SK-N-SH treated with all-trans-retinoic acid at 6 μM for 48 hours (cell line): ENCODE measurements at regions not wholly inside any gene's neighbourhood (a gene's known extent, or its start where the extent isn't known, plus 50 kb on each side); places are given as distances from the start of the nearest gene placed in this dataset.

ENCODE experiments used
- ARNTL ChIP-seq: fragments of 450-650 bp; formaldehyde crosslinking; IDR thresholded peaks from 2 replicates; pipeline ENCODE4 v1.5.0; 2020; ENCODE audit warnings: low read depth, mild to moderate bottlenecking, moderate library complexity, borderline replicate concordance
- BACH2 ChIP-seq: fragments of 250-450 bp; sonication (Bioruptor Pico); IDR thresholded peaks from 2 replicates; pipeline ENCODE4 v1.9.0; 2021; ENCODE audit warnings: mild to moderate bottlenecking, borderline replicate concordance
- CSDC2 ChIP-seq: fragments of 250-450 bp; sonication (Bioruptor Pico); IDR thresholded peaks from 2 replicates; pipeline ENCODE4 v1.5.0; 2020; ENCODE audit warnings: mild to moderate bottlenecking, moderate library complexity
- ESRRG ChIP-seq: fragments of 250-450 bp; sonication (Bioruptor Pico); IDR thresholded peaks from 2 replicates; pipeline ENCODE4 v1.6.1; 2021; ENCODE audit warnings: mild to moderate bottlenecking
- GLIS3 ChIP-seq: fragments of 250-450 bp; sonication (Bioruptor Pico); IDR thresholded peaks from 2 replicates; pipeline ENCODE4 v1.5.0; 2020; ENCODE audit warnings: mild to moderate bottlenecking, moderate library complexity
- ISL1 ChIP-seq: fragments of 250-450 bp; sonication (Bioruptor Pico); IDR thresholded peaks from 2 replicates; pipeline ENCODE4 v2.1.2; 2022; ENCODE audit warnings: mild to moderate bottlenecking, moderate library complexity
- OSR1 ChIP-seq: fragments of 250-450 bp; sonication (Bioruptor Pico); IDR thresholded peaks from 2 replicates; pipeline ENCODE4 v1.8.0; 2022; ENCODE audit warnings: moderate library complexity, mild to moderate bottlenecking, inconsistent platforms
- RARB ChIP-seq: fragments of 250-450 bp; sonication (Bioruptor Pico); IDR thresholded peaks from 2 replicates; pipeline ENCODE4 v1.8.0; 2021; ENCODE audit warnings: mild to moderate bottlenecking, moderate library complexity
- ZFP3 ChIP-seq: fragments of 250-450 bp; sonication (Bioruptor Pico); IDR thresholded peaks from 2 replicates; pipeline ENCODE4 v1.5.0; 2020; ENCODE audit warnings: mild to moderate bottlenecking, moderate library complexity
- ZFP30 ChIP-seq: fragments of 450-650 bp; formaldehyde crosslinking; IDR thresholded peaks from 2 replicates; pipeline ENCODE4 v1.5.0; 2022; ENCODE audit warnings: mild to moderate bottlenecking, moderate library complexity
- ZNF70 ChIP-seq: fragments of 450-650 bp; formaldehyde crosslinking; IDR thresholded peaks from 2 replicates; pipeline ENCODE4 v1.5.0; 2020; ENCODE audit warnings: mild to moderate bottlenecking, moderate library complexity
- TF ChIP-seq, protein P1 (sequence below): fragments of 250-450 bp; sonication (Bioruptor Pico); IDR thresholded peaks from 2 replicates; pipeline ENCODE4 v1.8.0; 2020; ENCODE audit warnings: mild to moderate bottlenecking, moderate library complexity, borderline replicate concordance
- TF ChIP-seq, protein P2 (sequence below): fragments of 250-450 bp; sonication (Bioruptor Pico); IDR thresholded peaks from 2 replicates; pipeline ENCODE4 v1.5.1; 2020; ENCODE audit warnings: low read depth, mild to moderate bottlenecking, moderate library complexity

DNA sequence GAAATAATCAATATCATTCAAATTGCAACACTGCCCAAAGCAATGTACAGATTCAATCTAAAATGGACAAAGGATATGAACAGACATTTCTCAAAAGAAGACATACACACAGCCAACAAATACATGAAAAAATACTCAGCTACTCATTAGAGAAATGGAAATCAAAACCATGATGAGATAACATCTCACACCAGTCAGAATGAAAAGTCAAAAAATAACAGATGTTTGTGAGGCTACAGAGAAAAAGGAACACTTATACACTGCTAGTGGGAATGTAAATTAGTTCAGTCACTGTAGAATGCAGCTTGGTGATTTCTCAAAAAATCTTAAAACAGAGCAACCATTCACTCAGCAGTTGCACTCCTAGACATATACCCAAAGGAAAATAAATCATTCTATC lies 205.2 kb downstream of the DKK2 start:
- TF ChIP-seq CSDC2 (CRISPR knock-in tag) (no peak), ARNTL (CRISPR knock-in tag) (no peak), ZNF70 (CRISPR knock-in tag) (no peak), ZFP30 (CRISPR knock-in tag) (no peak), RARB (no peak), ZFP3 (no peak), ISL1 (CRISPR knock-in tag) (no peak), GLIS3 (CRISPR knock-in tag) (no peak), BACH2 (CRISPR knock-in tag) (no peak), OSR1 (CRISPR knock-in tag) (no peak), ESRRG (no peak)
- TF ChIP-seq, protein P1, sequence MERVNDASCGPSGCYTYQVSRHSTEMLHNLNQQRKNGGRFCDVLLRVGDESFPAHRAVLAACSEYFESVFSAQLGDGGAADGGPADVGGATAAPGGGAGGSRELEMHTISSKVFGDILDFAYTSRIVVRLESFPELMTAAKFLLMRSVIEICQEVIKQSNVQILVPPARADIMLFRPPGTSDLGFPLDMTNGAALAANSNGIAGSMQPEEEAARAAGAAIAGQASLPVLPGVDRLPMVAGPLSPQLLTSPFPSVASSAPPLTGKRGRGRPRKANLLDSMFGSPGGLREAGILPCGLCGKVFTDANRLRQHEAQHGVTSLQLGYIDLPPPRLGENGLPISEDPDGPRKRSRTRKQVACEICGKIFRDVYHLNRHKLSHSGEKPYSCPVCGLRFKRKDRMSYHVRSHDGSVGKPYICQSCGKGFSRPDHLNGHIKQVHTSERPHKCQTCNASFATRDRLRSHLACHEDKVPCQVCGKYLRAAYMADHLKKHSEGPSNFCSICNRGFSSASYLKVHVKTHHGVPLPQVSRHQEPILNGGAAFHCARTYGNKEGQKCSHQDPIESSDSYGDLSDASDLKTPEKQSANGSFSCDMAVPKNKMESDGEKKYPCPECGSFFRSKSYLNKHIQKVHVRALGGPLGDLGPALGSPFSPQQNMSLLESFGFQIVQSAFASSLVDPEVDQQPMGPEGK = no peak
- TF ChIP-seq, protein P2, sequence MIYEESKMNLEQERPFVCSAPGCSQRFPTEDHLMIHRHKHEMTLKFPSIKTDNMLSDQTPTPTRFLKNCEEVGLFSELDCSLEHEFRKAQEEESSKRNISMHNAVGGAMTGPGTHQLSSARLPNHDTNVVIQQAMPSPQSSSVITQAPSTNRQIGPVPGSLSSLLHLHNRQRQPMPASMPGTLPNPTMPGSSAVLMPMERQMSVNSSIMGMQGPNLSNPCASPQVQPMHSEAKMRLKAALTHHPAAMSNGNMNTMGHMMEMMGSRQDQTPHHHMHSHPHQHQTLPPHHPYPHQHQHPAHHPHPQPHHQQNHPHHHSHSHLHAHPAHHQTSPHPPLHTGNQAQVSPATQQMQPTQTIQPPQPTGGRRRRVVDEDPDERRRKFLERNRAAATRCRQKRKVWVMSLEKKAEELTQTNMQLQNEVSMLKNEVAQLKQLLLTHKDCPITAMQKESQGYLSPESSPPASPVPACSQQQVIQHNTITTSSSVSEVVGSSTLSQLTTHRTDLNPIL (CRISPR knock-in tag) = no peak
